Stimulated activated naive CD4-positive, alpha-beta T cell (primary cell): ENCODE measurements at regions not wholly inside any gene's neighbourhood (a gene's known extent, or its start where the extent isn't known, plus 50 kb on each side); places are given as distances from the start of the nearest gene placed in this dataset.

Experiments
- DNase-seq, 6 experiments: peaks; one replicate each; lab custom pipeline; 2025; lab: John Stamatoyannopoulos, UW

- no peak for DNase-seq
These were observed 800.9 kb downstream of the BRD1 start for GRCh38 chr22:49026494-49027367.

- DNase-seq = no peak
These were observed 801.7 kb downstream of the BRD1 start for GRCh38 chr22:49025791-49026493.

GRCh38 chr22:49024775-49025440 lies 802.8 kb downstream of the BRD1 start:
- no peak for DNase-seq

- no peak for DNase-seq
These were observed 803.5 kb downstream of the BRD1 start for GRCh38 chr22:49023879-49024774.

- no peak for DNase-seq
These were observed 804.4 kb downstream of the BRD1 start for GRCh38 chr22:49023161-49023878.

GRCh38 chr22:49022816-49023160 lies 804.9 kb downstream of the BRD1 start:
- no peak for DNase-seq

GRCh38 chr22:49021926-49022815 lies 805.5 kb downstream of the BRD1 start:
- DNase-seq = no peak

GRCh38 chr22:49021131-49021925 lies 806.3 kb downstream of the BRD1 start:
- no peak for DNase-seq

- no peak for DNase-seq
These were observed 807.6 kb downstream of the BRD1 start for GRCh38 chr22:49019737-49020713.

GRCh38 chr22:49018601-49019000 lies 809.1 kb downstream of the BRD1 start:
- no peak for DNase-seq

GRCh38 chr22:49017482-49018329 lies 810.0 kb downstream of the BRD1 start:
- DNase-seq = no peak

GRCh38 chr22:49016909-49017481 lies 810.7 kb downstream of the BRD1 start:
- DNase-seq = no peak

GRCh38 chr22:49015993-49016908 lies 811.4 kb downstream of the BRD1 start:
- no peak for DNase-seq

- no peak for DNase-seq
These were observed 812.2 kb downstream of the BRD1 start for GRCh38 chr22:49015459-49015858.
